Endothelial cell of umbilical vein (primary cell): ENCODE measurements at regions not wholly inside any gene's neighbourhood (a gene's known extent, or its start where the extent isn't known, plus 50 kb on each side); places are given as distances from the start of the nearest gene placed in this dataset.

Experiments
- BruUV-seq: library from RNA; stranded (reverse); fragments of 400-500 nt; replicated peaks from 2 replicates; lab custom pipeline; 2021; lab: Mats Ljungman, UMichigan
- CTCF ChIA-PET: fragments of 300-600, 350-600 bp; sonication (Branson Sonifier 250); formaldehyde crosslinking; loops from one replicate; lab custom pipeline; 2021; ENCODE audit warnings: antibody characterized with exemption, inconsistent platforms; lab: Charles Lee
- POLR2A ChIA-PET: fragments of 300-600, 350-600 bp; sonication (Branson Sonifier 250); formaldehyde crosslinking; loops from one replicate; lab custom pipeline; 2021; ENCODE audit warnings: antibody characterized with exemption, inconsistent platforms; lab: Charles Lee
- DNase-seq: peaks from one replicate; pipeline ENCODE4 v3.0.0-alpha.2; 2011; ENCODE audit warnings: low read depth, low spot score
- FAIRE-seq: peaks from 2 replicates; lab custom pipeline; 2011; peaks lifted over from hg19 to GRCh38; lab: Jason Lieb, UNC
- H2AFZ ChIP-seq: 2 replicates; pipeline ENCODE4 v1.6.0; 2012; ENCODE audit warnings: low read depth, low read length, control low read depth, inconsistent platforms
- H3K27ac ChIP-seq: 2 replicates; pipeline ENCODE4 v1.5.1; 2011; ENCODE audit warnings: low read depth, mild to moderate bottlenecking, control low read depth, low read length, moderate library complexity; ENCODE audit not compliant: insufficient read depth
- H3K27me3 ChIP-seq, 2 experiments: 2 replicates each; pipeline versions ENCODE4 v1.6.0 to v1.6.1; 2011; ENCODE audit warnings: low read length in 2 of 2, mixed read lengths in 1 of 2; ENCODE audit not compliant: control insufficient read depth in 2 of 2, insufficient read depth in 2 of 2
- H3K36me3 ChIP-seq, 2 experiments: 2 replicates in 1 of 2; 3 replicates in 1 of 2; pipeline ENCODE4 v1.5.1; 2011; ENCODE audit warnings: low read length in 2 of 2, mild to moderate bottlenecking in 1 of 2, moderate library complexity in 1 of 2; ENCODE audit not compliant: control insufficient read depth in 2 of 2, insufficient read depth in 2 of 2; ENCODE audit errors: extremely low read depth in 1 of 2
- H3K4me1 ChIP-seq: 3 replicates; pipeline ENCODE4 v1.5.1; 2011; ENCODE audit warnings: mild to moderate bottlenecking, low read length; ENCODE audit not compliant: control insufficient read depth, insufficient read depth; ENCODE audit errors: extremely low read depth
- H3K4me2 ChIP-seq: 2 replicates; pipeline ENCODE4 v1.6.1; 2011; ENCODE audit warnings: low read length, control low read depth, mixed read lengths; ENCODE audit not compliant: insufficient read depth
- H3K4me3 ChIP-seq, 3 experiments: fragments of 200-600 bp in 1 of 3; sonication (generic), shearing (Covaris generic) in 1 of 3; replicated peaks in 1 of 3; 2 replicates each; pipeline ENCODE4 v1.5.1; 2011 to 2016; ENCODE audit warnings: control low read depth in 3 of 3, low read length in 3 of 3, mild to moderate bottlenecking in 2 of 3, inconsistent platforms in 1 of 3, low read depth in 1 of 3, moderate library complexity in 1 of 3; ENCODE audit not compliant: insufficient read depth in 1 of 3
- H3K79me2 ChIP-seq: 2 replicates; pipeline ENCODE4 v1.6.0; 2012; ENCODE audit warnings: low read length, inconsistent platforms; ENCODE audit not compliant: control insufficient read depth, insufficient read depth
- H3K9ac ChIP-seq: replicated peaks from 2 replicates; pipeline ENCODE3; 2011; ENCODE audit warnings: low read length, control low read depth; ENCODE audit not compliant: insufficient read depth; ENCODE audit errors: extremely low read depth
- H3K9me1 ChIP-seq: replicated peaks from 3 replicates; pipeline ENCODE4 v1.6.0; 2011; ENCODE audit warnings: mild to moderate bottlenecking, low read length; ENCODE audit not compliant: control insufficient read depth, insufficient read depth; ENCODE audit errors: extremely low read depth
- H3K9me3 ChIP-seq: replicated peaks from 2 replicates; pipeline ENCODE4 v1.5.1; 2012; ENCODE audit warnings: low read length, inconsistent platforms; ENCODE audit not compliant: control insufficient read depth, insufficient read depth
- H4K20me1 ChIP-seq: replicated peaks from 2 replicates; pipeline ENCODE3; 2011; ENCODE audit warnings: mild to moderate bottlenecking, low read length; ENCODE audit not compliant: control insufficient read depth, insufficient read depth; ENCODE audit errors: extremely low read depth
- EZH2 ChIP-seq: IDR thresholded peaks from 2 replicates; pipeline ENCODE4 v1.6.1; 2012; ENCODE audit warnings: borderline replicate concordance, low read depth, mild to moderate bottlenecking, moderate library complexity, low read length, inconsistent platforms; ENCODE audit not compliant: severe bottlenecking
- FOS ChIP-seq: IDR thresholded peaks from 2 replicates; pipeline ENCODE4 v1.6.1; 2011; ENCODE audit warnings: mild to moderate bottlenecking, low read length, moderate library complexity, borderline replicate concordance; ENCODE audit not compliant: insufficient read depth
- GATA2 ChIP-seq: IDR thresholded peaks from 2 replicates; pipeline ENCODE4 v1.7.0; 2011; ENCODE audit warnings: low read depth, mild to moderate bottlenecking, moderate library complexity, mixed read lengths, low read length; ENCODE audit not compliant: insufficient read length, insufficient read depth
- JUN ChIP-seq: IDR thresholded peaks from 2 replicates; pipeline ENCODE4 v1.6.1; 2011; ENCODE audit warnings: borderline replicate concordance, low read depth; ENCODE audit not compliant: insufficient read length, insufficient read depth
- MYC ChIP-seq: IDR thresholded peaks from one replicate; pipeline ENCODE4 v1.6.1; 2011; ENCODE audit warnings: mild to moderate bottlenecking, low read depth, low read length
- POLR2A ChIP-seq: IDR thresholded peaks from 2 replicates; pipeline ENCODE4 v1.6.1; 2012; ENCODE audit warnings: low read depth, mild to moderate bottlenecking, control low read depth, low read length
- POLR2AphosphoS5 ChIP-seq: IDR thresholded peaks from 2 replicates; pipeline ENCODE4 v1.6.1; 2012; ENCODE audit warnings: low read depth, mild to moderate bottlenecking, control low read depth, low read length, moderate library complexity; ENCODE audit not compliant: insufficient read depth
- dilution Hi-C: fragments of 300-500 bp; cut with MboI; formaldehyde crosslinking; loops from one replicate; pipeline ENCODE4 v1.15.0; 2019; ENCODE audit warnings: low sequenced_read_pairs; ENCODE audit not compliant: extremely low pct_ligation_motif_present
- intact Hi-C: fragments of 100-400 bp; cut with micrococcal nuclease; formaldehyde crosslinking; loops from one replicate; pipeline ENCODE4 v1.10.0; 2022
- TF ChIP-seq, protein P1 (sequence below): IDR thresholded peaks from 2 replicates; pipeline ENCODE4 v1.6.1; 2011; ENCODE audit not compliant: insufficient read depth, insufficient read length
- TF ChIP-seq, protein P2 (sequence below), 2 donors: IDR thresholded peaks; 1 replicate in 1 of 2; 2 replicates in 1 of 2; pipeline ENCODE4 v1.5.1; 2011; ENCODE audit warnings: low read length in 2 of 2, mild to moderate bottlenecking in 2 of 2, moderate library complexity in 2 of 2, control low read depth in 1 of 2, inconsistent platforms in 1 of 2, low read depth in 1 of 2; ENCODE audit not compliant: insufficient read depth in 1 of 2; ENCODE audit errors: extremely low read depth in 1 of 2

DNA sequence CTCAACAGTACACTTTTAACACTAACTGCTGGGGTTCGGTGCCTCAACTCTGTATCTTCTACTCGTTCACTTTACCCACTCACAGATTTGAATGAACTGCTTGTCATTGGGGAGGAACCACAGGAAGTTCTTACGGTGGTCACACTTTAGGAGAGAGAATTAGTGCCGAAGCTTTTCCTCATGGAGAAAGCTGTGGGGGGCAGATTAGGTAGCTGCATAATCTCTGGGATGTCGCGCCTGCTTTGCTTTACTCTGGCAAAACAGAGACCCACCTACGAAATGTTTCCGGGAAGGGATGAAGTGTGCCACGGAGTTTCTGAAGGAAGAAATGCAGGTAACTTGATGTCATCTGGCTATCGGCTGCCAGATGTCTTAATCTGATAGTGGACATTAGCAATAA lies 949.7 kb upstream of the TENM3 start:
- BruUV-seq = no TSS peak
- intact Hi-C loops = no loop called here

DNA sequence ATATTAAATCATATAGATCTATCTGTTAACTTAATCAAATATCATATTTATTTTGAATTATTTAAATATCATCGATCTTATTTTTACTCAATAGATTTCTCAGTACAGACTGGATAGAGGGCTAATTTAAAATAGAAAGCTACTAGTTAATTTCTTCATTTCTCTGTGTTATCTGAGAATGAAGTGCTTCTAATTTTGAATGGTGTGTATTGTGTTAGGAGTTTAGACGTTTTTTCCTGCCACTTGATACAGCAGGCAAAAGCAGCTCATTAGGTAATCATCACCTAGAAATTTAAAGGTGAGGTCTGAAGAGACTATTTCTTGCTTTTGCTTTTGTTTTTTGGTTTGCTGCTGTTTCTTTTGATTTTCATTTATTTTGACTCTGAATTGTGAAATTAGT lies 948.8 kb upstream of the TENM3 start:
- no peak overlapping the region for H3K9ac ChIP-seq
- dilution Hi-C loops (no loop called here), intact Hi-C loops (no loop called here)
- FAIRE-seq = no peak
- BruUV-seq = no TSS peak
- no peak for DNase-seq
- ChIA-PET POLR2A (no interaction called here), CTCF (no interaction called here)
- no peaks in the 10 kb centered on the region for H3K79me2 ChIP-seq
- H4K20me1 ChIP-seq = no peaks in the 10 kb centered on the region
- H3K4me1 ChIP-seq = no peaks in the 10 kb centered on the region
- no peak overlapping the region for H3K27ac ChIP-seq
- no peak overlapping the region for H2AFZ ChIP-seq
- no peaks in the 10 kb centered on the region for H3K9me1 ChIP-seq
- no peak overlapping the region for H3K4me2 ChIP-seq
- TF ChIP-seq, protein P1, sequence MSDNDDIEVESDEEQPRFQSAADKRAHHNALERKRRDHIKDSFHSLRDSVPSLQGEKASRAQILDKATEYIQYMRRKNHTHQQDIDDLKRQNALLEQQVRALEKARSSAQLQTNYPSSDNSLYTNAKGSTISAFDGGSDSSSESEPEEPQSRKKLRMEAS = no peak
- TF ChIP-seq EZH2 (no peak), GATA2 (no peak), FOS (no peak), JUN (no peak), POLR2A (no peak), POLR2AphosphoS5 (no peak)
- TF ChIP-seq, protein P2, sequence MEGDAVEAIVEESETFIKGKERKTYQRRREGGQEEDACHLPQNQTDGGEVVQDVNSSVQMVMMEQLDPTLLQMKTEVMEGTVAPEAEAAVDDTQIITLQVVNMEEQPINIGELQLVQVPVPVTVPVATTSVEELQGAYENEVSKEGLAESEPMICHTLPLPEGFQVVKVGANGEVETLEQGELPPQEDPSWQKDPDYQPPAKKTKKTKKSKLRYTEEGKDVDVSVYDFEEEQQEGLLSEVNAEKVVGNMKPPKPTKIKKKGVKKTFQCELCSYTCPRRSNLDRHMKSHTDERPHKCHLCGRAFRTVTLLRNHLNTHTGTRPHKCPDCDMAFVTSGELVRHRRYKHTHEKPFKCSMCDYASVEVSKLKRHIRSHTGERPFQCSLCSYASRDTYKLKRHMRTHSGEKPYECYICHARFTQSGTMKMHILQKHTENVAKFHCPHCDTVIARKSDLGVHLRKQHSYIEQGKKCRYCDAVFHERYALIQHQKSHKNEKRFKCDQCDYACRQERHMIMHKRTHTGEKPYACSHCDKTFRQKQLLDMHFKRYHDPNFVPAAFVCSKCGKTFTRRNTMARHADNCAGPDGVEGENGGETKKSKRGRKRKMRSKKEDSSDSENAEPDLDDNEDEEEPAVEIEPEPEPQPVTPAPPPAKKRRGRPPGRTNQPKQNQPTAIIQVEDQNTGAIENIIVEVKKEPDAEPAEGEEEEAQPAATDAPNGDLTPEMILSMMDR (IDR thresholded peaks at IDR 0.05; ENCODE audit: extremely low read depth in 1 of 2, insufficient read depth in 1 of 2, low read depth in 1 of 2, low read length in 2 of 2) = no peak
- H3K4me3 ChIP-seq = no peak overlapping the region
- H3K9me3 ChIP-seq = peaks cover 2% of the 10 kb centered on the region
- H3K27me3 ChIP-seq = no peaks in the 10 kb centered on the region
- H3K36me3 ChIP-seq = no peaks in the 10 kb centered on the region

More for the DNA sequence above, 949.7 kb upstream of the TENM3 start:
- H4K20me1 ChIP-seq = no peaks in the 10 kb centered on the region
- H3K4me3 ChIP-seq = no peak overlapping the region
- H3K4me2 ChIP-seq = no peak overlapping the region
- H3K27me3 ChIP-seq = no peaks in the 10 kb centered on the region
- no peaks in the 10 kb centered on the region for H3K4me1 ChIP-seq
- H3K9me1 ChIP-seq = no peaks in the 10 kb centered on the region
- H3K9me3 ChIP-seq = peaks cover 2% of the 10 kb centered on the region
- no peak for TF ChIP-seq FOS
- no peak for TF ChIP-seq MYC
- TF ChIP-seq EZH2 = no peak
- TF ChIP-seq, protein P2 (IDR thresholded peaks at IDR 0.05; ENCODE audit: extremely low read depth in 1 of 2, insufficient read depth in 1 of 2, low read depth in 1 of 2, low read length in 2 of 2) = no peak
- TF ChIP-seq, protein P1 = no peak
- no peaks in the 10 kb centered on the region for H3K36me3 ChIP-seq
- DNase-seq (no peak), FAIRE-seq (no peak)
- H3K27ac ChIP-seq = no peak overlapping the region
- CTCF ChIA-PET = no interaction called here
- H2AFZ ChIP-seq = no peak overlapping the region
- POLR2A ChIA-PET = no interaction called here
- no peak overlapping the region for H3K9ac ChIP-seq
- no peaks in the 10 kb centered on the region for H3K79me2 ChIP-seq
- dilution Hi-C loops = no loop called here
